HCT116 (cell line): ENCODE measurements at regions not wholly inside any gene's neighbourhood (a gene's known extent, or its start where the extent isn't known, plus 50 kb on each side); places are given as distances from the start of the nearest gene placed in this dataset.

Source experiments
- ATAC-seq: fragments of 200-7000 bp; cut with Tn5 transposase; 2 replicates; pipeline ENCODE4 v1.9.1; 2020; ENCODE audit warnings: mild to moderate bottlenecking, moderate library complexity
- BruUV-seq: library from RNA; stranded (reverse); fragments of 400-500 nt; replicated peaks from 2 replicates; lab custom pipeline; 2021; lab: Mats Ljungman, UMichigan
- CTCF ChIA-PET: fragments of 300-600 bp; sonication (Branson Sonifier 250); formaldehyde crosslinking; loops from one replicate; lab custom pipeline; 2021; ENCODE audit warnings: antibody characterized with exemption; lab: Charles Lee
- POLR2A ChIA-PET: fragments of 300-600, 350-600 bp; sonication (Branson Sonifier 250); formaldehyde crosslinking; loops from one replicate; lab custom pipeline; 2021; ENCODE audit warnings: antibody characterized with exemption; lab: Charles Lee
- RAD21 ChIA-PET, 2 experiments: fragments of 300-600 bp; sonication (Branson Sonifier 250); formaldehyde crosslinking; loops; one replicate each; lab custom pipeline; 2023; ENCODE audit warnings: low total read pairs in 2 of 2; ENCODE audit not compliant: uncharacterized antibody in 2 of 2, unreplicated experiment in 2 of 2, low non-redundant PET in 1 of 2; lab: Charles Lee
- DNase-seq: peaks from one replicate; pipeline ENCODE4 v3.0.0-alpha.2; 2010; ENCODE audit warnings: low read depth, low spot score
- H2AFZ ChIP-seq: fragments of 200-600 bp; shearing (Covaris generic), sonication (generic); 2 replicates; pipeline ENCODE4 v1.6.1; 2017; ENCODE audit warnings: low read depth, mixed run types, mixed read lengths, antibody characterized with exemption, low read length; ENCODE audit not compliant: poor library complexity, severe bottlenecking
- H3K27ac ChIP-seq: 2 replicates; pipeline ENCODE4 v1.5.1; 2012; ENCODE audit warnings: low read depth, low read length
- H3K27me3 ChIP-seq: fragments of 200-600 bp; sonication (generic); 2 replicates; pipeline ENCODE4 v1.6.1; 2016; ENCODE audit warnings: mixed run types, low read length, mixed read lengths; ENCODE audit not compliant: insufficient read depth
- H3K36me3 ChIP-seq, 2 experiments: fragments of 200-500 bp in 1 of 2; fragments of 200-600 bp in 1 of 2; sonication (Bioruptor generic) in 1 of 2; sonication (generic) in 1 of 2; 2 replicates each; pipeline versions ENCODE4 v1.5.1 to v1.6.1; 2014 to 2016; ENCODE audit warnings: low read length in 2 of 2, inconsistent platforms in 1 of 2, mixed read lengths in 1 of 2, mixed run types in 1 of 2; ENCODE audit not compliant: insufficient read depth in 2 of 2, control insufficient read depth in 1 of 2
- H3K4me1 ChIP-seq, 2 experiments: fragments of 200-600 bp in 1 of 2; sonication (generic) in 1 of 2; 2 replicates each; pipeline versions ENCODE4 v1.5.1 to v1.6.1; 2012 to 2017; ENCODE audit warnings: low read length in 2 of 2, inconsistent platforms in 1 of 2, mild to moderate bottlenecking in 1 of 2, mixed read lengths in 1 of 2, mixed run types in 1 of 2, moderate library complexity in 1 of 2; ENCODE audit not compliant: insufficient read depth in 2 of 2, control insufficient read depth in 1 of 2
- H3K4me2 ChIP-seq: fragments of 200-600 bp; sonication (generic); 2 replicates; pipeline ENCODE4 v1.6.1; 2017; ENCODE audit warnings: mixed run types, low read length, mixed read lengths
- H3K4me3 ChIP-seq, 2 experiments: fragments of 200-600 bp in 1 of 2; sonication (generic) in 1 of 2; replicated peaks in 1 of 2; 2 replicates each; pipeline ENCODE4 v1.5.1; 2011 to 2016; ENCODE audit warnings: low read length in 2 of 2, control low read depth in 1 of 2, low read depth in 1 of 2, mild to moderate bottlenecking in 1 of 2, mixed read lengths in 1 of 2, mixed run types in 1 of 2
- H3K79me2 ChIP-seq: fragments of 200-600 bp; sonication (generic); 2 replicates; pipeline ENCODE4 v1.6.1; 2017; ENCODE audit warnings: mild to moderate bottlenecking, mixed run types, low read length, moderate library complexity, mixed read lengths; ENCODE audit not compliant: insufficient read depth
- H3K9ac ChIP-seq: fragments of 200-600 bp; sonication (generic); 2 replicates; pipeline ENCODE4 v1.6.1; 2016; ENCODE audit warnings: low read length, mixed read lengths
- H3K9me2 ChIP-seq: fragments of 200-600 bp; sonication (generic), shearing (Covaris generic); 2 replicates; pipeline ENCODE4 v1.6.1; 2017; ENCODE audit warnings: mixed run types, mild to moderate bottlenecking, moderate library complexity; ENCODE audit not compliant: insufficient read depth
- H3K9me3 ChIP-seq, 2 experiments: fragments of 200-500 bp in 1 of 2; fragments of 200-600 bp in 1 of 2; sonication (Bioruptor generic) in 1 of 2; sonication (generic) in 1 of 2; 2 replicates each; pipeline ENCODE4 v1.6.1; 2014 to 2017; ENCODE audit warnings: low read length in 2 of 2, mixed read lengths in 2 of 2, inconsistent platforms in 1 of 2, low read depth in 1 of 2, mild to moderate bottlenecking in 1 of 2, mixed run types in 1 of 2, moderate library complexity in 1 of 2; ENCODE audit not compliant: control insufficient read depth in 1 of 2, insufficient read depth in 1 of 2
- H4K20me1 ChIP-seq: fragments of 200-600 bp; sonication (generic), shearing (Covaris generic); 2 replicates; pipeline ENCODE4 v1.6.1; 2017; ENCODE audit warnings: mixed run types, mild to moderate bottlenecking, moderate library complexity; ENCODE audit not compliant: insufficient read depth
- CBX3 ChIP-seq: IDR thresholded peaks from 2 replicates; pipeline ENCODE4 v1.6.1; 2012; ENCODE audit warnings: low read depth
- CEBPB ChIP-seq: IDR thresholded peaks from 2 replicates; pipeline ENCODE4 v1.6.1; 2012; ENCODE audit warnings: low read depth
- JUND ChIP-seq: IDR thresholded peaks from 2 replicates; pipeline ENCODE4 v1.6.1; 2012
- POLR2A ChIP-seq: IDR thresholded peaks from 2 replicates; pipeline ENCODE4 v1.7.0; 2011; ENCODE audit warnings: borderline replicate concordance; ENCODE audit not compliant: insufficient read depth, insufficient read length; ENCODE audit errors: extremely low read depth
- POLR2AphosphoS5 ChIP-seq: IDR thresholded peaks from 2 replicates; pipeline ENCODE4 v1.6.1; 2011; ENCODE audit warnings: mild to moderate bottlenecking, low read depth, low read length, moderate library complexity
- RAD21 ChIP-seq: IDR thresholded peaks from 2 replicates; pipeline ENCODE4 v1.6.1; 2012; ENCODE audit warnings: low read depth, mild to moderate bottlenecking
- REST ChIP-seq: IDR thresholded peaks from 2 replicates; pipeline ENCODE4 v1.6.1; 2012; ENCODE audit warnings: low read depth
- SIN3A ChIP-seq: IDR thresholded peaks from 2 replicates; pipeline ENCODE4 v1.6.1; 2012; ENCODE audit warnings: low read depth
- SP1 ChIP-seq: IDR thresholded peaks from 2 replicates; pipeline ENCODE4 v1.6.1; 2012; ENCODE audit warnings: low read depth
- YY1 ChIP-seq: IDR thresholded peaks from 2 replicates; pipeline ENCODE4 v1.6.1; 2011; ENCODE audit warnings: low read length, low read depth, moderate library complexity, mild to moderate bottlenecking; ENCODE audit not compliant: insufficient replicate concordance; ENCODE audit errors: extremely low read depth
- intact Hi-C: fragments of 100-400 bp; cut with micrococcal nuclease; formaldehyde crosslinking; loops from 2 replicates; pipeline ENCODE4 v1.10.0; 2022
- TF ChIP-seq, protein P1 (sequence below): IDR thresholded peaks from 2 replicates; pipeline ENCODE4 v1.6.1; 2011; ENCODE audit warnings: mild to moderate bottlenecking, low read length, moderate library complexity; ENCODE audit not compliant: insufficient replicate concordance; ENCODE audit errors: extremely low read depth

GRCh38 chr1:87795615-87796337 lies 467.1 kb downstream of the LMO4 start (continued):
- no peak for TF ChIP-seq REST
- TF ChIP-seq RAD21, result no peak
- TF ChIP-seq YY1, result no peak
- TF ChIP-seq SIN3A, result no peak
- TF ChIP-seq, all 23 proteins: peak for 0

GRCh38 chr1:87796471-87796901 lies 467.8 kb downstream of the LMO4 start:
- BruUV-seq, result no TSS peak
- Histone ChIP-seq H3K4me3 (no peak overlapping the region), H3K4me1 (peaks cover 23 to 35% of the 10 kb centered on the region in 2 experiments), H3K4me2 (peak overlapping the region; percentile 70), H2AFZ (peak overlapping the region; percentile 96), H3K27me3 (no peaks in the 10 kb centered on the region), H3K9me3 (no peaks in the 10 kb centered on the region), H3K36me3 (no peaks in the 10 kb centered on the region), H4K20me1 (no peaks in the 10 kb centered on the region), H3K27ac (peak overlapping the region; percentile 61; the same call in 1 of the 2 replicates), H3K79me2 (no peaks in the 10 kb centered on the region), H3K9me2 (no peaks in the 10 kb centered on the region), H3K9ac (no peak overlapping the region)
- CTCF ChIA-PET, result no interaction called here
- POLR2A ChIA-PET, result interaction anchor here (1.2 kb wide), 1 partner anchor 10 kb away, joined by 4 read pairs; no protein-coding TSS in a partner anchor
- intact Hi-C loops, result loop anchor here (10.0 kb wide), 1 partner anchor 158 kb away; no protein-coding TSS in a partner anchor
- RAD21 ChIA-PET, result no interaction called here
- ATAC-seq (no peak), DNase-seq (no peak)
- TF ChIP-seq POLR2AphosphoS5 (no peak), YY1 (no peak), CEBPB (no peak), POLR2A (no peak), CBX3 (no peak), JUND (no peak), REST (no peak), SP1 (no peak)
- TF ChIP-seq, protein P1, sequence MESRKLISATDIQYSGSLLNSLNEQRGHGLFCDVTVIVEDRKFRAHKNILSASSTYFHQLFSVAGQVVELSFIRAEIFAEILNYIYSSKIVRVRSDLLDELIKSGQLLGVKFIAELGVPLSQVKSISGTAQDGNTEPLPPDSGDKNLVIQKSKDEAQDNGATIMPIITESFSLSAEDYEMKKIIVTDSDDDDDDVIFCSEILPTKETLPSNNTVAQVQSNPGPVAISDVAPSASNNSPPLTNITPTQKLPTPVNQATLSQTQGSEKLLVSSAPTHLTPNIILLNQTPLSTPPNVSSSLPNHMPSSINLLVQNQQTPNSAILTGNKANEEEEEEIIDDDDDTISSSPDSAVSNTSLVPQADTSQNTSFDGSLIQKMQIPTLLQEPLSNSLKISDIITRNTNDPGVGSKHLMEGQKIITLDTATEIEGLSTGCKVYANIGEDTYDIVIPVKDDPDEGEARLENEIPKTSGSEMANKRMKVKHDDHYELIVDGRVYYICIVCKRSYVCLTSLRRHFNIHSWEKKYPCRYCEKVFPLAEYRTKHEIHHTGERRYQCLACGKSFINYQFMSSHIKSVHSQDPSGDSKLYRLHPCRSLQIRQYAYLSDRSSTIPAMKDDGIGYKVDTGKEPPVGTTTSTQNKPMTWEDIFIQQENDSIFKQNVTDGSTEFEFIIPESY, result no peak
